Neuronal stem cell (in vitro differentiated cells): ENCODE measurements at regions not wholly inside any gene's neighbourhood (a gene's known extent, or its start where the extent isn't known, plus 50 kb on each side); places are given as distances from the start of the nearest gene placed in this dataset.

Source experiments
- DNase-seq: peaks from one replicate; pipeline ENCODE4 v3.0.0-alpha.2; 2013; ENCODE audit warnings: low spot score
- H2AFZ ChIP-seq: one replicate; pipeline ENCODE4 v1.6.1; 2013; ENCODE audit warnings: mild to moderate bottlenecking, low read length, inconsistent platforms
- H2AK5ac ChIP-seq: 2 replicates; pipeline ENCODE4 v1.6.1; 2013; ENCODE audit warnings: low read depth, mild to moderate bottlenecking, inconsistent platforms, low read length, moderate library complexity, mixed read lengths
- H2BK120ac ChIP-seq: 2 replicates; pipeline ENCODE4 v1.6.1; 2013; ENCODE audit warnings: low read depth, mild to moderate bottlenecking, inconsistent platforms, low read length, moderate library complexity, mixed read lengths
- H2BK12ac ChIP-seq: one replicate; pipeline ENCODE4 v1.6.1; 2013; ENCODE audit warnings: low read length, inconsistent platforms
- H2BK15ac ChIP-seq: 2 replicates; pipeline ENCODE4 v1.6.1; 2013; ENCODE audit warnings: mild to moderate bottlenecking, low read length, inconsistent platforms, mixed read lengths
- H2BK5ac ChIP-seq: one replicate; pipeline ENCODE4 v1.6.1; 2013; ENCODE audit warnings: inconsistent platforms, mild to moderate bottlenecking, low read length, moderate library complexity
- H3K14ac ChIP-seq: one replicate; pipeline ENCODE4 v1.6.1; 2013; ENCODE audit warnings: low read length, inconsistent platforms
- H3K18ac ChIP-seq: 2 replicates; pipeline ENCODE4 v1.6.1; 2013; ENCODE audit warnings: low read length, inconsistent platforms
- H3K23ac ChIP-seq: 2 replicates; pipeline ENCODE4 v1.6.1; 2013; ENCODE audit warnings: low read depth, mild to moderate bottlenecking, mixed read lengths, low read length, inconsistent platforms; ENCODE audit not compliant: poor library complexity
- H3K27ac ChIP-seq: replicated peaks from 3 replicates; pipeline ENCODE4 v1.5.1; 2013; ENCODE audit warnings: low read length, inconsistent platforms
- H3K27me3 ChIP-seq, 3 experiments: 2 replicates each; pipeline ENCODE4 v1.6.1; 2013; ENCODE audit warnings: low read length in 3 of 3, mild to moderate bottlenecking in 2 of 3, inconsistent platforms in 1 of 3, low read depth in 1 of 3, mixed read lengths in 1 of 3, moderate library complexity in 1 of 3; ENCODE audit not compliant: control insufficient read depth in 3 of 3, insufficient read depth in 3 of 3
- H3K36me3 ChIP-seq, 2 donors: replicated peaks in 1 of 2; 2 replicates each; pipeline ENCODE4 v1.6.1; 2013; ENCODE audit warnings: low read length in 2 of 2; ENCODE audit not compliant: control insufficient read depth in 2 of 2, insufficient read depth in 2 of 2
- H3K4ac ChIP-seq: 2 replicates; pipeline ENCODE4 v1.6.1; 2013; ENCODE audit warnings: inconsistent platforms, mild to moderate bottlenecking, low read length, moderate library complexity
- H3K4me1 ChIP-seq, 2 donors: 1 replicate in 1 of 2; 2 replicates in 1 of 2; pipeline ENCODE4 v1.6.1; 2013; ENCODE audit warnings: low read length in 2 of 2, low read depth in 1 of 2; ENCODE audit not compliant: control insufficient read depth in 2 of 2, insufficient read depth in 1 of 2
- H3K4me2 ChIP-seq: one replicate; pipeline ENCODE4 v1.6.1; 2013; ENCODE audit warnings: mild to moderate bottlenecking, low read length, inconsistent platforms; ENCODE audit not compliant: insufficient read depth, poor library complexity, severe bottlenecking
- H3K4me3 ChIP-seq, 2 donors: 2 replicates each; pipeline ENCODE4 v1.5.1; 2013; ENCODE audit warnings: low read length in 2 of 2, mild to moderate bottlenecking in 2 of 2, inconsistent platforms in 1 of 2, moderate library complexity in 1 of 2
- H3K79me1 ChIP-seq: one replicate; pipeline ENCODE4 v1.6.1; 2013; ENCODE audit warnings: low read depth, mild to moderate bottlenecking, inconsistent platforms, low read length, moderate library complexity
- H3K9ac ChIP-seq: one replicate; pipeline ENCODE4 v1.6.1; 2013; ENCODE audit warnings: mild to moderate bottlenecking, low read depth, low read length, inconsistent platforms; ENCODE audit not compliant: poor library complexity
- H3K9me3 ChIP-seq, 2 donors: replicated peaks in 1 of 2; 2 replicates each; pipeline versions ENCODE3 to v1.6.1; 2013; ENCODE audit warnings: low read length in 2 of 2, mild to moderate bottlenecking in 2 of 2, inconsistent platforms in 1 of 2, low read depth in 1 of 2, mixed read lengths in 1 of 2, moderate library complexity in 1 of 2; ENCODE audit not compliant: control insufficient read depth in 2 of 2, insufficient read depth in 1 of 2
- H4K8ac ChIP-seq: one replicate; pipeline ENCODE4 v1.6.1; 2013; ENCODE audit warnings: low read depth, mild to moderate bottlenecking, inconsistent platforms, low read length, moderate library complexity
- H4K91ac ChIP-seq: one replicate; pipeline ENCODE4 v1.6.1; 2013; ENCODE audit warnings: low read length, low read depth, mild to moderate bottlenecking, inconsistent platforms; ENCODE audit not compliant: poor library complexity
- WGBS, 2 donors: extraction: QIAGEN DNeasy Blood & Tissue Kit; methylation state at CpG; one replicate each; pipeline ENCODE4 v1.1.7; 2013; ENCODE audit warnings: missing lambda C conversion rate in 2 of 2, mixed read lengths in 1 of 2; ENCODE audit not compliant: insufficient read length in 2 of 2, insufficient replicate concordance in 1 of 2; ENCODE audit errors: extremely low coverage in 2 of 2; 5-methylcytosine and 5-hydroxymethylcytosine counted together

- Histone ChIP-seq H3K18ac (no peak overlapping the region), H3K9me3 (peaks cover 0 to 73% of the 10 kb centered on the region in 2 donors), H2BK120ac (no peak overlapping the region), H4K91ac (no peak overlapping the region), H3K79me1 (peaks cover 2% of the 10 kb centered on the region), H2AK5ac (no peak overlapping the region), H2AFZ (no peak overlapping the region), H2BK15ac (no peak overlapping the region), H3K9ac (no peak overlapping the region), H3K4me3 (no peak overlapping the region), H2BK12ac (no peak overlapping the region), H2BK5ac (no peak overlapping the region), H3K23ac (no peak overlapping the region), H4K8ac (no peak overlapping the region), H3K4me1 (no peaks in the 10 kb centered on the region), H3K4ac (no peak overlapping the region), H3K27me3 (no peaks in the 10 kb centered on the region), H3K27ac (no peak overlapping the region), H3K36me3 (no peaks in the 10 kb centered on the region), H3K14ac (no peak overlapping the region), H3K4me2 (no peak overlapping the region)
- no CpG with 5 or more reads among the region's 3 CpGs for WGBS, 2 donors
- no peak for DNase-seq
Observed at GRCh38 chr16:35185366-35186044, 1726.1 kb downstream of the TP53TG3F start.

DNA sequence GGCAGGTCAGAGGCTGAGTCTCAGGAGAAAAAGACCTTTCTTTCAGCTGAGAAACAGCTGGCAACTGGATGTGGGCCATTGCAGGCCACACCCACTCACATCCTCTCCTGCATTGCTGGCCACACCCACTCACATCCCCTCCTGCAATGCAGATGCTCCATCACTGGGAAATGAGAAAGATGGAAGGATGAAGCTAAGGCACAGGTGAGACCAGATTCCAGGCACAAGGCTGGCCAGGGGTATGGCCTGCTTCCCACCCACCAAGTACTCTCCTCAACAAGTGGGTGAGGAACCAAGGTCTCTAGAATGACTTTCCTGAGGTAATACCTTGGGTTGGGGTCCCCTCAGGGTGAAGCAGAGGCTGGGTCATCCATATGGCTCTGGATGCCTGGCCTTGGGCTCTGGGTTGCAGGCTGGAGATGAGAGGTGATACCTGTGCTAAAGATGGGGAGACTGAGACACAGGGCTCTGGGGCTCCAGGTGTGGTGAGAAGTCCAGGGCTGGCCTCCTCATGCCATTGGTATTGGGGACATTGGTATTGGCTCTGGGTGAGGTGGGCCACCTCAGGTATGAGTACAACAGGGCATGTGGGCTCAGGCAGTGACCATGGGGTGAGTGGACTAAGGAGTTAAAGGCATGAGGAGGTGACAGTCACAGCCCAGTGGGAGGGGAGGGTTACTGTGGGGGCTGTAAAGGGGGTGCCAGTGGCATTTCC is 1726.8 kb downstream of the TP53TG3F start:
- Histone ChIP-seq H2BK12ac (no peak overlapping the region), H2AFZ (no peak overlapping the region), H2BK120ac (no peak overlapping the region), H3K79me1 (peaks cover 2% of the 10 kb centered on the region), H4K8ac (no peak overlapping the region), H2BK15ac (no peak overlapping the region), H2AK5ac (no peak overlapping the region), H3K4me1 (no peaks in the 10 kb centered on the region), H2BK5ac (no peak overlapping the region), H3K9me3 (peaks cover 0 to 69% of the 10 kb centered on the region in 2 donors), H3K4ac (no peak overlapping the region), H3K14ac (no peak overlapping the region), H3K9ac (no peak overlapping the region), H4K91ac (no peak overlapping the region), H3K27me3 (no peaks in the 10 kb centered on the region), H3K18ac (no peak overlapping the region), H3K4me3 (no peak overlapping the region), H3K23ac (peak overlapping the region; percentile 31), H3K36me3 (no peaks in the 10 kb centered on the region), H3K27ac (no peak overlapping the region), H3K4me2 (no peak overlapping the region)
- DNase-seq, result no peak

GRCh38 chr16:35187665-35188225 is 1728.3 kb downstream of the TP53TG3F start:
- H3K14ac ChIP-seq, result no peak overlapping the region
- H2BK15ac ChIP-seq, result no peak overlapping the region
- no peak overlapping the region for H3K18ac ChIP-seq
- WGBS, 2 donors, result no CpG with 5 or more reads among the region's 2 CpGs
- H2BK5ac ChIP-seq, result no peak overlapping the region
- H4K8ac ChIP-seq, result no peak overlapping the region
- H3K4me2 ChIP-seq, result no peak overlapping the region
- no peaks in the 10 kb centered on the region for H3K4me1 ChIP-seq
- H3K36me3 ChIP-seq, result no peaks in the 10 kb centered on the region
- no peak overlapping the region for H3K4me3 ChIP-seq
- H3K9ac ChIP-seq, result no peak overlapping the region
- peaks cover 2% of the 10 kb centered on the region for H3K79me1 ChIP-seq
- no peak overlapping the region for H4K91ac ChIP-seq
- no peak overlapping the region for H2AFZ ChIP-seq
- no peak overlapping the region for H2BK12ac ChIP-seq
- H3K27ac ChIP-seq, result no peak overlapping the region
- H3K23ac ChIP-seq, result no peak overlapping the region
- no peak overlapping the region for H2BK120ac ChIP-seq
- DNase-seq, result no peak
- H3K4ac ChIP-seq, result no peak overlapping the region
- H2AK5ac ChIP-seq, result no peak overlapping the region
- peaks cover 0 to 54% of the 10 kb centered on the region in 2 donors for H3K9me3 ChIP-seq
- no peaks in the 10 kb centered on the region for H3K27me3 ChIP-seq

DNA sequence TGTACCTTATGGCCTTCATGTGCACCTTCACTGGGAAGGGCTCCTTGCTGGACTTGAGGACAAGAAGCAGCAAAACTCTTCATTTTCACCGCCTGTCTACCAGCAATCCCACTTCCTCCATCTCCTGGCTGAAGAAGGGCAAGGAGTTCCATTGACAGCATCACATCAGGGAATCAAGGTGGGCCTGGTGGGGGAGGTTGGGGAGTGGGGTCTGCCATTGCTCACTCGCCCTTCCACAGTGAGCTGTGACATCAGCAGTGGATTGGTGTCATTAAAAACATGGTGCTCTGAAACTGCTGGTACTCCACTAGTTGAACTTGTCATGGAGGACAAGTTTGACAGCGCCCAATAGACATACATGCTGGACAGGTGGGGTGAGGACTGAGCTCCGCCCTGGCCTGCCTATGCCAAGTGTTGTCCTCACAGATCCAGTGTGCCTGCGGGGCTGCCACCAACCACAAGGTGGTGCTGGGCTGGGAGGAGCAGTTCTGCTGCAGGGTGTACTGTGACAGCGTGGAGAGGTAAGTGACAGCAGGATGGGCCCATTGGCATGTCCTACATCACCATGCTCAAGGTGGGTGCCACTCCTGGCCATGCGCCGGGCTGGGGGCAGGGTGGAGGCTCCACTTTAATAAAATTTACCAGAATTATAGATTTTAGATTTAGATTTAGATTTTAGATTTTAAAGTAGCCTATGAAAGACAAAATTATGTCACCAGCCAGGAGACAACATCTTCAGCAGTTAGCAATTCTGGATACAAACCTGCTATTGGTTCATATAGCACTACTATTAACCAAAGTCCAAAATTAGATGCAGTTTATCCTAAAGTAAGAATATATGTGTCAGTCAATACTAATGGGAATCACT is 1729.1 kb downstream of the TP53TG3F start:
- Histone ChIP-seq H2BK15ac (no peak overlapping the region), H3K4me3 (no peak overlapping the region), H4K91ac (no peak overlapping the region), H2BK120ac (no peak overlapping the region), H4K8ac (no peak overlapping the region), H3K9ac (no peak overlapping the region), H2AFZ (no peak overlapping the region), H2AK5ac (no peak overlapping the region), H3K18ac (no peak overlapping the region), H2BK5ac (no peak overlapping the region), H3K4me1 (no peaks in the 10 kb centered on the region), H3K14ac (no peak overlapping the region), H3K79me1 (peaks cover 2% of the 10 kb centered on the region), H2BK12ac (no peak overlapping the region), H3K36me3 (no peaks in the 10 kb centered on the region), H3K23ac (no peak overlapping the region), H3K4me2 (no peak overlapping the region), H3K4ac (no peak overlapping the region), H3K27me3 (no peaks in the 10 kb centered on the region), H3K27ac (no peak overlapping the region), H3K9me3 (peaks cover 0 to 49% of the 10 kb centered on the region in 2 donors)
- WGBS, 2 donors, result no CpG with 5 or more reads among the region's 8 CpGs
- no peak for DNase-seq
